Progenitor cell of endocrine pancreas (in vitro differentiated cells): ENCODE measurements at regions not wholly inside any gene's neighbourhood (a gene's known extent, or its start where the extent isn't known, plus 50 kb on each side); places are given as distances from the start of the nearest gene placed in this dataset.

Experiments
- DNase-seq: peaks from one replicate; pipeline ENCODE4 v3.0.0; 2021; ENCODE audit warnings: low spot score; ENCODE audit not compliant: unreplicated experiment
- H3K27ac Mint-ChIP-seq: 2 replicates; pipeline ENCODE4 v1.8.0; 2021; ENCODE audit warnings: mild to moderate bottlenecking, moderate library complexity, mixed read lengths
- H3K27me3 Mint-ChIP-seq: 2 replicates; pipeline ENCODE4 v1.8.0; 2021; ENCODE audit warnings: mixed read lengths
- H3K36me3 Mint-ChIP-seq: 2 replicates; pipeline ENCODE4 v1.8.0; 2022; ENCODE audit warnings: mixed read lengths; ENCODE audit not compliant: insufficient read depth
- H3K4me1 Mint-ChIP-seq: 2 replicates; pipeline ENCODE4 v1.8.0; 2021; ENCODE audit warnings: low read depth, mixed read lengths
- H3K4me3 Mint-ChIP-seq: 2 replicates; pipeline ENCODE4 v1.8.0; 2021; ENCODE audit warnings: low read depth, mild to moderate bottlenecking, moderate library complexity, mixed read lengths
- H3K9me3 Mint-ChIP-seq: 2 replicates; pipeline ENCODE4 v1.8.0; 2021; ENCODE audit warnings: low read depth, mixed read lengths
- CTCF ChIP-seq: fragments of 200-600 bp; sonication (generic); IDR thresholded peaks from one replicate; pipeline ENCODE4 v1.5.0; 2021; ENCODE audit warnings: antibody characterized with exemption, mild to moderate bottlenecking; ENCODE audit not compliant: unreplicated experiment

DNA sequence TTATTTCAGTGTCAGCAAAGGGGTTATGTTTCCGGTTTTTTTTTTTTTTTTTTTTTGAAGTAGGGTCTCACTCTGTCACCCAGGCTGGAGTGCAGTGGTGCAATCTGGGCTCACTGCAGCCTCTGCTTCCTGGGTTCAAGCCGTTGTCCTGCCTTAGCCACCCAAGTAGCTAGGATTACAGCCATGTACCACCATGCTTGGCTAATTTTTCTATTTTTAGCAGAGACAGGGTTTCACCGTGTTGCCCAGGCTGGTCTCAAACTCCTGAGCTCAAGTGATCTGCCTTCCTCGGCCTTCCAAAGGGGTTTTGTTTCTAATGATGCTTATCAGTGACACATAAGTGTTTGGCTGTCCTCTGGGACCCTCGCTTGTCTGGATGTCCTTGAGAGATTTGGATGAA lies 235.7 kb upstream of the C2CD4B start:
- no peak for DNase-seq
- Mint-ChIP-seq H3K4me1 (no peaks in the 10 kb centered on the region), H3K27me3 (no peaks in the 10 kb centered on the region)

DNA sequence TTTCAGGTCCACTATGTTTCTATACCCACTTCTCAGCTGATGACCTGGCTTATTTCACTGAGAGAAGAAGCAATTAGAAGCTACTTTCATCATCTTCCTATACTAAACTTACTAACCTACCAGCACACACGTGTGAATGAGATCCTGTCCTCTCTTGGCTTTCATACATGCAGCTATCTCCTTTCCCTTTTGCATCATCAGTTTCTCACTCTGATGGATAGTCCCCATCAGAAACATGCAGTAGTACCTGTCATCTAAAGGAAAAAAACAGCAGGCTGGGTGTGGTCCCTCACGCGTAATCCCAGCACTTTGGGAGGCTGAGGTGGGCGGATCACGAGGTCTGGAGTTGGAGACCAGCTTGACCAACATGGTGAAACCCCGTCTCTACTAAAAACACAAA lies 237.6 kb upstream of the C2CD4B start:
- Mint-ChIP-seq H3K9me3 (peaks cover 19% of the 10 kb centered on the region), H3K27ac (no peak overlapping the region), H3K4me3 (no peak overlapping the region), H3K36me3 (peaks cover 8% of the 10 kb centered on the region), H3K4me1 (peaks cover 2% of the 10 kb centered on the region), H3K27me3 (no peaks in the 10 kb centered on the region)
- no peak for DNase-seq
- TF ChIP-seq CTCF: no peak

More for the DNA sequence above, 235.7 kb upstream of the C2CD4B start:
- peaks cover 19% of the 10 kb centered on the region for H3K9me3 Mint-ChIP-seq
- H3K36me3 Mint-ChIP-seq: peaks cover 8% of the 10 kb centered on the region
- TF ChIP-seq CTCF: no peak
- H3K4me3 Mint-ChIP-seq: no peak overlapping the region
- H3K27ac Mint-ChIP-seq: no peak overlapping the region

GRCh38 chr15:62403164-62403809 lies 238.2 kb upstream of the C2CD4B start:
- H3K4me3 Mint-ChIP-seq: no peak overlapping the region
- H3K27me3 Mint-ChIP-seq: no peaks in the 10 kb centered on the region
- no peak for TF ChIP-seq CTCF
- H3K9me3 Mint-ChIP-seq: peaks cover 15% of the 10 kb centered on the region
- DNase-seq: no peak
- peaks cover 6% of the 10 kb centered on the region for H3K36me3 Mint-ChIP-seq
- H3K27ac Mint-ChIP-seq: no peak overlapping the region
- peaks cover 2% of the 10 kb centered on the region for H3K4me1 Mint-ChIP-seq

GRCh38 chr15:62404194-62404985 lies 239.3 kb upstream of the C2CD4B start:
- H3K36me3 Mint-ChIP-seq: peaks cover 2% of the 10 kb centered on the region
- peaks cover 11% of the 10 kb centered on the region for H3K9me3 Mint-ChIP-seq
- H3K4me1 Mint-ChIP-seq: peaks cover 2% of the 10 kb centered on the region
- H3K27me3 Mint-ChIP-seq: no peaks in the 10 kb centered on the region
- no peak overlapping the region for H3K4me3 Mint-ChIP-seq
- no peak for TF ChIP-seq CTCF
- no peak for DNase-seq
- no peak overlapping the region for H3K27ac Mint-ChIP-seq

DNA sequence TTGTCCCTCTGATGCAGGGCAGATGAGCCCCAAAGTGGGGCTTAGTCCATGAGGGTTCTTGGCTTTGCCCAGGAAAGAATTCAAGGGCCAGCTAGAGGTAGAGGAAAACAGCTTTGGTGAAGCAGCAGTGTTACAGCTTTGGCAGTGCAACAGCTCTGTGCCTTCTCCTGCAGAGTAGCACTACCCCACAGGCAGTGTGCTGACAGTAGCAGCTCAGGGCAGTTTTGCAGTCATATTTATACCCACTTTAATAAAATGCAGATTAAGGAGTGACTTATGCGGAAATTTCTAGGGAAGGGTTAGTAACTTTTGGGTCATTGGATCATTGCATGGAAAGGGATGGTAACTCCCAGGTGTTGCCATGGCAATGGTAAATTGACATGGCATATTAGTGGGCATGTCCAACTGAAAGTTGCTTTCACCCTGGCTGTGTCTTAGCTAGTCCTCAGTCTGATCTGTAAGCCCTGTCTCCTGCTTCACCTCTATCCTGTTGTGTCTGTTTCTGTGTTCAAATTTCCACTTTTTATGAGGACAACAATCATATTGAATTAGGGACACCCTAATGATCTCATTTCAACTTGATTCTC lies 241.3 kb upstream of the C2CD4B start:
- Mint-ChIP-seq H3K9me3 (no peaks in the 10 kb centered on the region), H3K4me3 (no peak overlapping the region), H3K36me3 (no peaks in the 10 kb centered on the region), H3K4me1 (peaks cover 2% of the 10 kb centered on the region), H3K27ac (no peak overlapping the region), H3K27me3 (no peaks in the 10 kb centered on the region)
- TF ChIP-seq CTCF: no peak
- DNase-seq: no peak
